ENCODE measurements at regions not wholly inside any gene's neighbourhood (a gene's known extent, or its start where the extent isn't known, plus 50 kb on each side); places are given as distances from the start of the nearest gene placed in this dataset.

DNA sequence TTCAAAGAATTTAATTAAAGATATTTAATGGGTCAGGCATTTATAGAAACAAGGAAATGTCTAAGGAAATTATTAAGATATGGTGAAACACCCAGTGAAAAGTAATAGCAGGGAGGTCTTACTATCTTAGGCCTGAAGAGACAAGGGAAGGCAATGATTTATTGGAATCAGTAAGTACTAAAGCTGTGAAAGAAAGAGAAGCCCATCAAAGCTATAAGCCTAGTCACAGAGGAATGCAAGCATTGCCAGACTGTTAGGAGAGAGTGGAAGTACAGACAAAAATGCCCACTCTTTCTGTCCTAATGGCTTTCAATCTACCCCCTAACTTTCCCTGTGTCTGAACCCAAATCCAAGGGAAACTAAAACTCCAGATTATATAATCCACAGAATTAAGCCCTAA is 69.2 kb upstream of the PIK3C2G start:
- no peak for TF ChIP-seq POLR2AphosphoS5 (IDR thresholded peaks at IDR 0.05; ENCODE audit: low read depth)
- TF ChIP-seq GABPA (IDR thresholded peaks at IDR 0.05; ENCODE audit: low read depth) = no peak
- no peak for DNase-seq (ENCODE audit: low read depth in 1 of 2, low spot score in 1 of 2)

DNA sequence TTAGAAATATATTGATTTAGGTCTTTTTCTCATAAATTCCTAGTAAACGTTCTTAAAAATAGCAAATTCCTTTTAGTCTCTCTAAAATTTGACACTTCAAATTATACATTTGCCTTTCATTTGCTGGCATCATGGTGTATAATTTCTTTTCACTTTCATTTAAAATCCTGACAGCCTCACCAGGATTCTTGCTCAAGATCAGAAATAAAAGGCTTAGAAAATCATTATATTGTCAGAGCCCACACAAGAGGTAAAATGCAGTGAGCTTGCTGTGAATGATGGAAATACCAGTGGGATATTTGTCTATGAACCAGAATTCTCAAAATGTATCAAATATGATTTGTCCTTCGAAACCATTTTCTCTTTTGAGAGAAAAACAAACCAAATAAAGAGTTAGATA is 78.2 kb upstream of the PIK3C2G start:
- Histone ChIP-seq H3K27me3 (ENCODE audit: insufficient read depth, poor library complexity, severe bottlenecking) (no peaks in the 10 kb centered on the region), H3K4me3 (replicated peaks; ENCODE audit: insufficient read depth, low read length) (no peak overlapping the region), H3K27ac (replicated peaks) (no peak overlapping the region)
- no peak for DNase-seq (ENCODE audit: low read depth in 1 of 2, low spot score in 1 of 2)
- TF ChIP-seq, protein P1, sequence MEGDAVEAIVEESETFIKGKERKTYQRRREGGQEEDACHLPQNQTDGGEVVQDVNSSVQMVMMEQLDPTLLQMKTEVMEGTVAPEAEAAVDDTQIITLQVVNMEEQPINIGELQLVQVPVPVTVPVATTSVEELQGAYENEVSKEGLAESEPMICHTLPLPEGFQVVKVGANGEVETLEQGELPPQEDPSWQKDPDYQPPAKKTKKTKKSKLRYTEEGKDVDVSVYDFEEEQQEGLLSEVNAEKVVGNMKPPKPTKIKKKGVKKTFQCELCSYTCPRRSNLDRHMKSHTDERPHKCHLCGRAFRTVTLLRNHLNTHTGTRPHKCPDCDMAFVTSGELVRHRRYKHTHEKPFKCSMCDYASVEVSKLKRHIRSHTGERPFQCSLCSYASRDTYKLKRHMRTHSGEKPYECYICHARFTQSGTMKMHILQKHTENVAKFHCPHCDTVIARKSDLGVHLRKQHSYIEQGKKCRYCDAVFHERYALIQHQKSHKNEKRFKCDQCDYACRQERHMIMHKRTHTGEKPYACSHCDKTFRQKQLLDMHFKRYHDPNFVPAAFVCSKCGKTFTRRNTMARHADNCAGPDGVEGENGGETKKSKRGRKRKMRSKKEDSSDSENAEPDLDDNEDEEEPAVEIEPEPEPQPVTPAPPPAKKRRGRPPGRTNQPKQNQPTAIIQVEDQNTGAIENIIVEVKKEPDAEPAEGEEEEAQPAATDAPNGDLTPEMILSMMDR (IDR thresholded peaks at IDR 0.05; ENCODE audit: insufficient read depth, low read length) = no peak
- TF ChIP-seq POLR2AphosphoS5 (IDR thresholded peaks at IDR 0.05; ENCODE audit: low read depth) = no peak
- TF ChIP-seq SPI1 (IDR thresholded peaks at IDR 0.05; ENCODE audit: borderline replicate concordance, low read depth) = no peak
- no peak for TF ChIP-seq GABPA (IDR thresholded peaks at IDR 0.05; ENCODE audit: low read depth)
- TF ChIP-seq, protein P2, sequence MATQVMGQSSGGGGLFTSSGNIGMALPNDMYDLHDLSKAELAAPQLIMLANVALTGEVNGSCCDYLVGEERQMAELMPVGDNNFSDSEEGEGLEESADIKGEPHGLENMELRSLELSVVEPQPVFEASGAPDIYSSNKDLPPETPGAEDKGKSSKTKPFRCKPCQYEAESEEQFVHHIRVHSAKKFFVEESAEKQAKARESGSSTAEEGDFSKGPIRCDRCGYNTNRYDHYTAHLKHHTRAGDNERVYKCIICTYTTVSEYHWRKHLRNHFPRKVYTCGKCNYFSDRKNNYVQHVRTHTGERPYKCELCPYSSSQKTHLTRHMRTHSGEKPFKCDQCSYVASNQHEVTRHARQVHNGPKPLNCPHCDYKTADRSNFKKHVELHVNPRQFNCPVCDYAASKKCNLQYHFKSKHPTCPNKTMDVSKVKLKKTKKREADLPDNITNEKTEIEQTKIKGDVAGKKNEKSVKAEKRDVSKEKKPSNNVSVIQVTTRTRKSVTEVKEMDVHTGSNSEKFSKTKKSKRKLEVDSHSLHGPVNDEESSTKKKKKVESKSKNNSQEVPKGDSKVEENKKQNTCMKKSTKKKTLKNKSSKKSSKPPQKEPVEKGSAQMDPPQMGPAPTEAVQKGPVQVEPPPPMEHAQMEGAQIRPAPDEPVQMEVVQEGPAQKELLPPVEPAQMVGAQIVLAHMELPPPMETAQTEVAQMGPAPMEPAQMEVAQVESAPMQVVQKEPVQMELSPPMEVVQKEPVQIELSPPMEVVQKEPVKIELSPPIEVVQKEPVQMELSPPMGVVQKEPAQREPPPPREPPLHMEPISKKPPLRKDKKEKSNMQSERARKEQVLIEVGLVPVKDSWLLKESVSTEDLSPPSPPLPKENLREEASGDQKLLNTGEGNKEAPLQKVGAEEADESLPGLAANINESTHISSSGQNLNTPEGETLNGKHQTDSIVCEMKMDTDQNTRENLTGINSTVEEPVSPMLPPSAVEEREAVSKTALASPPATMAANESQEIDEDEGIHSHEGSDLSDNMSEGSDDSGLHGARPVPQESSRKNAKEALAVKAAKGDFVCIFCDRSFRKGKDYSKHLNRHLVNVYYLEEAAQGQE (IDR thresholded peaks at IDR 0.05; ENCODE audit: insufficient replicate concordance, low read depth) = no peak

More for the DNA sequence above, 69.2 kb upstream of the PIK3C2G start:
- H3K27me3 ChIP-seq (ENCODE audit: insufficient read depth, poor library complexity, severe bottlenecking) = no peaks in the 10 kb centered on the region
- no peak overlapping the region for H3K27ac ChIP-seq (replicated peaks)
- no peak overlapping the region for H3K4me3 ChIP-seq (replicated peaks; ENCODE audit: insufficient read depth, low read length)

DNA sequence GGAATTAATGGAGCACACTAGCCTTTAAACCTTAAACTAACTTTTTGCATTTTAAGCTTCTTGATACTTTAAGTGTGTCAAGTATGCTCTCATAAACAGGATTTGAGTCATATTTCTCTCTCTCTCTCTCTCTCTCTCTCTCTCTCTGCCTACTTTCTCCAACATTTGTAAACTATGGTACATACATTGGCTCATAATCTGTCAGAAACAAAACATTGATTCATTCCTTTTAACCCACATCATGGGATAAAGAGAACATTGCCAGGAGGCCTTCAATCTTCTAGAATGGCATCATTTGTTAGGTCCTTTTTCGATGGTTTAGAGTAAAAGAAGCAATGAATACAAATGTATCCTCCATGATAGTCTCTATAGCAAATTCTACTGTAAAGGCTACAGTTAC is 81.6 kb upstream of the RERGL start:
- Histone ChIP-seq H3K27ac (replicated peaks) (no peak overlapping the region), H3K4me3 (replicated peaks; ENCODE audit: insufficient read depth, low read length) (no peak overlapping the region), H3K27me3 (ENCODE audit: insufficient read depth, poor library complexity, severe bottlenecking) (no peaks in the 10 kb centered on the region)
- TF ChIP-seq GABPA (IDR thresholded peaks at IDR 0.05; ENCODE audit: low read depth) (no peak), SPI1 (IDR thresholded peaks at IDR 0.05; ENCODE audit: borderline replicate concordance, low read depth) (no peak), POLR2AphosphoS5 (IDR thresholded peaks at IDR 0.05; ENCODE audit: low read depth) (no peak)
- TF ChIP-seq, protein P2 (IDR thresholded peaks at IDR 0.05; ENCODE audit: insufficient replicate concordance, low read depth) = no peak
- TF ChIP-seq, protein P1 (IDR thresholded peaks at IDR 0.05; ENCODE audit: insufficient read depth, low read length) = no peak
- no peak for DNase-seq (ENCODE audit: low read depth in 1 of 2, low spot score in 1 of 2)

DNA sequence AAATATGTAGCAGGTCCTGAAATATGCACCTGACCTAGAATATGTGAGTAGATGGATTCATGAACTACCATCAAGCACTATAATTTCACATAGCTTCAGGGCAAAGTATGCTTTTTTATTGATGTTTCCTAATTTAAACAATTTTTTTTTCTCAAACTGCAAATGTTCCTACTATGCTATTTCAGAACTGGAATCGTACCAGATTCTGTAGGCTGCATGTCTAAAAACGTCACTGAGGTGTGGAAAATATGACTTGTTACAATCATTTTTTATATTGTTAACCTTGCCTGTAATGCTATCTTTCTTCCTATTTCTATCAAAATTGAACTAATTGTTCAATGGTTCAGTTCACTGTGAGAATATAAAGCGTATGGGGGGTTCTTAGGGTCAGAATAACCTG is 78.0 kb upstream of the RERGL start:
- TF ChIP-seq, protein P2 (IDR thresholded peaks at IDR 0.05; ENCODE audit: insufficient replicate concordance, low read depth) = no peak
- TF ChIP-seq, protein P1 (IDR thresholded peaks at IDR 0.05; ENCODE audit: insufficient read depth, low read length) = no peak
- no peak for TF ChIP-seq POLR2AphosphoS5 (IDR thresholded peaks at IDR 0.05; ENCODE audit: low read depth)
- no peak for TF ChIP-seq GABPA (IDR thresholded peaks at IDR 0.05; ENCODE audit: low read depth)
- TF ChIP-seq SPI1 (IDR thresholded peaks at IDR 0.05; ENCODE audit: borderline replicate concordance, low read depth) = no peak
- H3K4me3 ChIP-seq (replicated peaks; ENCODE audit: insufficient read depth, low read length) = no peak overlapping the region
- no peaks in the 10 kb centered on the region for H3K27me3 ChIP-seq (ENCODE audit: insufficient read depth, poor library complexity, severe bottlenecking)
- no peak overlapping the region for H3K27ac ChIP-seq (replicated peaks)
- DNase-seq (ENCODE audit: low read depth in 1 of 2, low spot score in 1 of 2) = no peak

All from HL-60 (cell line).